ENCODE measurements at regions not wholly inside any gene's neighbourhood (a gene's known extent, or its start where the extent isn't known, plus 50 kb on each side); places are given as distances from the start of the nearest gene placed in this dataset.

DNA sequence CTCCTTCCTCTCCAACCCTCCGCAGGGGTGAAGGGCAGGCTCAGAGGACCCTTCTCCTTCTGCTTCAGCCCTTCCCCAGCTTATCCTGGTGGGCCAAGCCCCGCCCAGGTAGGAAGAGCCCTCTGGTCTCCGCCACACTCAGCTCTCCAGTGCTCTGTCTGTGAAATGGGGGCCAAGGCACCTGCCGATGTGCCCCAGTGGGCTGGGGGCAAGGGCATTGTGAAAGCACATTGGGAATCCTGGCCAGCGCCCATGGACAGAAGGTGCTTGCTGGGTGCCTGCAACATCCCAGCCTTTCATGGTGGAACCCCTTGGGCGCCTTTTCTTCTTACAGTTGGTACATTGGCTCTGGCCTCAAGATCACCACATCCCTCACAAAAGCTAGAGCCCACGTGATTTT is 150.8 kb downstream of the INHBB start:
- TF ChIP-seq, protein P1, sequence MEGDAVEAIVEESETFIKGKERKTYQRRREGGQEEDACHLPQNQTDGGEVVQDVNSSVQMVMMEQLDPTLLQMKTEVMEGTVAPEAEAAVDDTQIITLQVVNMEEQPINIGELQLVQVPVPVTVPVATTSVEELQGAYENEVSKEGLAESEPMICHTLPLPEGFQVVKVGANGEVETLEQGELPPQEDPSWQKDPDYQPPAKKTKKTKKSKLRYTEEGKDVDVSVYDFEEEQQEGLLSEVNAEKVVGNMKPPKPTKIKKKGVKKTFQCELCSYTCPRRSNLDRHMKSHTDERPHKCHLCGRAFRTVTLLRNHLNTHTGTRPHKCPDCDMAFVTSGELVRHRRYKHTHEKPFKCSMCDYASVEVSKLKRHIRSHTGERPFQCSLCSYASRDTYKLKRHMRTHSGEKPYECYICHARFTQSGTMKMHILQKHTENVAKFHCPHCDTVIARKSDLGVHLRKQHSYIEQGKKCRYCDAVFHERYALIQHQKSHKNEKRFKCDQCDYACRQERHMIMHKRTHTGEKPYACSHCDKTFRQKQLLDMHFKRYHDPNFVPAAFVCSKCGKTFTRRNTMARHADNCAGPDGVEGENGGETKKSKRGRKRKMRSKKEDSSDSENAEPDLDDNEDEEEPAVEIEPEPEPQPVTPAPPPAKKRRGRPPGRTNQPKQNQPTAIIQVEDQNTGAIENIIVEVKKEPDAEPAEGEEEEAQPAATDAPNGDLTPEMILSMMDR (conservative IDR thresholded peaks at IDR 0.05; ENCODE audit: low read depth, low read length) = no peak
- TF ChIP-seq EZH2phosphoT487 (IDR thresholded peaks at IDR 0.05; ENCODE audit: borderline replicate concordance, low read length) = no peak

Measured in PC-3 (cell line).